ENCODE measurements at regions not wholly inside any gene's neighbourhood (a gene's known extent, or its start where the extent isn't known, plus 50 kb on each side); places are given as distances from the start of the nearest gene placed in this dataset.

DNA sequence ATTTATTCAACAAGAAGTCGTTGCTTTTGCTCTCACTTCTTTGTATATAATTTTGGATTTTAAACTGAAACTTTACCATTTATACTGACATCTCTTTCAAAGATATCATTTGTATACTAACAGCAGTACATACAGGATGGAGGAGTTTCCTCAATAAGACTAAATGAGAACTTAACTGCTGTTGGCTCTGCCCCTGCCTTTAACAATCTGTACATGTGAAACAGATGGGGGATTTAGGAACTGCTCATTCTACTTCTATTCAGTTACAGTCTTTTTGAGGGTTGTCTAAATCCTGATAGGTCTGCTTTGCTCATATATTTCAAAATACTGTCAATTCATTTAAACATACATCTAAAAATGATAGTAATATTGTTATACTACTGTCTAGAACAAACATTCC is 663.2 kb downstream of the ADGRL2 start:
- Mint-ChIP-seq H3K27ac (no peak overlapping the region), H3K36me3 (no peaks in the 10 kb centered on the region), H3K9me3 (no peaks in the 10 kb centered on the region), H3K27me3 (ENCODE audit: low read depth) (no peaks in the 10 kb centered on the region), H3K4me1 (peaks cover 12% of the 10 kb centered on the region), H3K4me3 (no peak overlapping the region)
- TF ChIP-seq, protein P1, sequence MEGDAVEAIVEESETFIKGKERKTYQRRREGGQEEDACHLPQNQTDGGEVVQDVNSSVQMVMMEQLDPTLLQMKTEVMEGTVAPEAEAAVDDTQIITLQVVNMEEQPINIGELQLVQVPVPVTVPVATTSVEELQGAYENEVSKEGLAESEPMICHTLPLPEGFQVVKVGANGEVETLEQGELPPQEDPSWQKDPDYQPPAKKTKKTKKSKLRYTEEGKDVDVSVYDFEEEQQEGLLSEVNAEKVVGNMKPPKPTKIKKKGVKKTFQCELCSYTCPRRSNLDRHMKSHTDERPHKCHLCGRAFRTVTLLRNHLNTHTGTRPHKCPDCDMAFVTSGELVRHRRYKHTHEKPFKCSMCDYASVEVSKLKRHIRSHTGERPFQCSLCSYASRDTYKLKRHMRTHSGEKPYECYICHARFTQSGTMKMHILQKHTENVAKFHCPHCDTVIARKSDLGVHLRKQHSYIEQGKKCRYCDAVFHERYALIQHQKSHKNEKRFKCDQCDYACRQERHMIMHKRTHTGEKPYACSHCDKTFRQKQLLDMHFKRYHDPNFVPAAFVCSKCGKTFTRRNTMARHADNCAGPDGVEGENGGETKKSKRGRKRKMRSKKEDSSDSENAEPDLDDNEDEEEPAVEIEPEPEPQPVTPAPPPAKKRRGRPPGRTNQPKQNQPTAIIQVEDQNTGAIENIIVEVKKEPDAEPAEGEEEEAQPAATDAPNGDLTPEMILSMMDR (IDR thresholded peaks at IDR 0.05; ENCODE audit: unreplicated experiment): no peak
- no peak for DNase-seq (ENCODE audit: low spot score in 2 of 2, unreplicated experiment in 2 of 2)

DNA sequence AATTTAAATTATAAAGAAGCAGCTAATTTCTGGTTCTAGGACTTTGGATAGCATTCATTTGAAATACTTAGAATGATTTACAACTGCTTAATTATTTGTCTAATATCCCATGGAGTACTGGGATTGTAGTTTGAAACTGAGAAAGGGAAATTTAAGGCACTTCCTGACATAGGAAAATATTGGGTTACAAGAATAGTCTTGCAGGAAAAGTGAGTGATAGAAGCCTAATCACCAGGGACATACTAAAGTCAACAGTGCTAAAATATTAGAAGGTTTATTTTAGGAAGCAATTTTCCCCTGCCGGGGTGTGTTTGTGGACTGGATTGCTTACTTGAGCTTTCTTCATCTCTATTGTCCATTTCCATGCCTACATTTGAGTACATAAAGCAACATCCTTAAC is 661.6 kb downstream of the ADGRL2 start:
- Mint-ChIP-seq H3K36me3 (no peaks in the 10 kb centered on the region), H3K27ac (no peak overlapping the region), H3K9me3 (no peaks in the 10 kb centered on the region), H3K4me3 (no peak overlapping the region), H3K27me3 (ENCODE audit: low read depth) (no peaks in the 10 kb centered on the region), H3K4me1 (peaks cover 12% of the 10 kb centered on the region)
- no peak for DNase-seq (ENCODE audit: low spot score in 2 of 2, unreplicated experiment in 2 of 2)
- TF ChIP-seq, protein P1 (IDR thresholded peaks at IDR 0.05; ENCODE audit: unreplicated experiment): no peak

DNA sequence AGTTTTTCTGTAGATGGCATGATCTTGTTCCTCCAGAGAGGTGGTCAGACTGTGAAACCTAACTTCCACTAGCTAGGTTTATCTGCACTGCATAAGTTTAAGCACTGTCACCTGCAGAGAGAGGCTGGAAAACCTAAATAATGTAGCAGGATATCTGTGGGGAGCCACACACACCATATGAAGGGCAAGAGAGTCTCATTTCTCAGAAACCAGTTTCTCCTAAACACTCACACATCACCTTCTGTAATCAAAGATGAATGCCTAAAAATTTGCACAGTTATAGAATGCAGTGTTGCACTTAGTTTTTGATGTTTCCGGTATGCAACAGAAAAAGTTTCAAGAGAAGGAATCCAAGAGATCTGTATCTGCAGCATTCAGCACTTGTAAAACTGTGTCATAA is 654.6 kb downstream of the ADGRL2 start:
- TF ChIP-seq, protein P1 (IDR thresholded peaks at IDR 0.05; ENCODE audit: unreplicated experiment): no peak
- no peak overlapping the region for H3K27ac Mint-ChIP-seq
- H3K4me3 Mint-ChIP-seq: no peak overlapping the region
- peaks cover 10% of the 10 kb centered on the region for H3K4me1 Mint-ChIP-seq
- H3K27me3 Mint-ChIP-seq (ENCODE audit: low read depth): no peaks in the 10 kb centered on the region
- DNase-seq (ENCODE audit: low spot score in 2 of 2, unreplicated experiment in 2 of 2): no peak
- peaks cover 27% of the 10 kb centered on the region for H3K9me3 Mint-ChIP-seq
- H3K36me3 Mint-ChIP-seq: peaks cover 7% of the 10 kb centered on the region

DNA sequence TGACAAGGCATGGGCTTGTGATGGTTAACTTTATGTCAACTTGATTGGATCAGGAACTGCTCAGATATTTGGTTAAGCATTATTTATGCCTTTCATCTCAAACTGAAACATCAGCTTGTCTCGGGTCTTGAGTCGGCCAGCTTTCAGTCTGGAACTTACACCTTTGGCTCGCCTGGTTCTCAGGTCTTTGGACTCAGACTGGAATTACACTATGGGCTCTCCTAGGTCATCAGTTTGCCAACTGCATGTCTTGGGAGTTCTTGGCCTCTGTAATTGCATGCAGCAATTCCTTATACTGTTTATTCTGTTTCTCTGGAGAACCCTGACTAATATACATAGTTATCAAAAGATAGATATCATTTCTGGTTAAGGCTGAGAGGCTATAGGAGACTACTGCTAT is 653.7 kb downstream of the ADGRL2 start:
- Mint-ChIP-seq H3K9me3 (peaks cover 30% of the 10 kb centered on the region), H3K36me3 (peaks cover 7% of the 10 kb centered on the region), H3K27ac (no peak overlapping the region), H3K4me1 (peaks cover 10% of the 10 kb centered on the region), H3K4me3 (no peak overlapping the region), H3K27me3 (ENCODE audit: low read depth) (no peaks in the 10 kb centered on the region)
- TF ChIP-seq, protein P1 (IDR thresholded peaks at IDR 0.05; ENCODE audit: unreplicated experiment): no peak
- DNase-seq (ENCODE audit: low spot score in 2 of 2, unreplicated experiment in 2 of 2): no peak

DNA sequence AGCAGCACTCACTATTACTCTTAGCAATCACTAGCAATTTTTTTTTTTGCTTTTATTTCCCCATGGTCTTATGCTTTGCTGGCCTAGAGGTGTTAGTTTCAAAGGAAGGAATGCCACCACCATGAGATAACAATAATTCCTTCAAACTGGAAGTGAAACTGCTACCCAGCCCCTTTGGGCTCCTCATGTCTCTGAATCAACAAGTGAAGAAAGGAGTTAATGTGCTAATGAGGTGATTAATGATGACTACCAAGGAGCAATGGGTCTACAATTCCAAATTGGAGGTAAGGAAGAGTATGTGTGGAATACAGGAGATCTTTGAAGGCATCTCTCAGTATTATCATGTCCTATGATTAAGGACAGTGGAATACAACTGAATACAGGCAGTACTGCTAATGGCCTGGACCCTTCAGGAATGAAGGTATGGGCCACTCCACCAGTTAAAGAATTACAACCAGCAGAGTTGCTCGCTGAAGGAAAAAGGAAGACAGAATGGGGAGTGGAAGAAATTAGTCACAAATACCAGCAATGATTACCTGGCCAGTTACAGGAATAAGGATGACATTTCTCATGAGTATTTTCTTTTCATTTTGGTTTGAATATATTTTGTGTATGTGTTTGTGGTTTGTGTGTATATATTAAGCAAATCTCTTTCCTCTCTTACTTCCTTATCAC is 652.9 kb downstream of the ADGRL2 start:
- TF ChIP-seq, protein P1 (IDR thresholded peaks at IDR 0.05; ENCODE audit: unreplicated experiment): no peak
- Mint-ChIP-seq H3K27me3 (ENCODE audit: low read depth) (no peaks in the 10 kb centered on the region), H3K27ac (no peak overlapping the region), H3K4me3 (no peak overlapping the region), H3K36me3 (peaks cover 7% of the 10 kb centered on the region), H3K9me3 (peaks cover 30% of the 10 kb centered on the region), H3K4me1 (peaks cover 10% of the 10 kb centered on the region)
- DNase-seq (ENCODE audit: low spot score in 2 of 2, unreplicated experiment in 2 of 2): no peak

DNA sequence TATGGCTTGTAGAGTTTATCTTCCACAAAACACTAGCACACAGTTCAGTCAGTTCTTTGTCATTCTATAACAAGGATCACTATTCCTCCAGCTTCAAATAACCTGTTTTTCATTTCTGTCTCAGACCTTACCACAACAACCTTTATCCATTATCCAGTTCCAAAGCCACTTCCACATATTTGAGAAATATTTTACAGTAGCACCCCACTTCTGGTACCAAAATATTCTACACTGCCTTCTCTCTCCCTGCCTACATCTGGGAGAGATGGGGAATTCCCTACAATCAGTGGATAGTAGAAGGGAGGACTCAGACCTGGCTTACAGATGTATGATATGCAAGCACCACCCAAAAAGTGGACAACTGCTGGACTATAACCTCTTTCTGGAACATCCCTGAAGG is 651.4 kb downstream of the ADGRL2 start:
- Mint-ChIP-seq H3K27ac (no peak overlapping the region), H3K4me1 (peaks cover 10% of the 10 kb centered on the region), H3K4me3 (no peak overlapping the region), H3K36me3 (peaks cover 7% of the 10 kb centered on the region), H3K27me3 (ENCODE audit: low read depth) (no peaks in the 10 kb centered on the region), H3K9me3 (peaks cover 30% of the 10 kb centered on the region)
- no peak for DNase-seq (ENCODE audit: low spot score in 2 of 2, unreplicated experiment in 2 of 2)
- TF ChIP-seq, protein P1 (IDR thresholded peaks at IDR 0.05; ENCODE audit: unreplicated experiment): no peak
